Activated T-helper 1 cell treated with anti-CD3 and anti-CD28 coated beads, Interleukin-2, amount 50 U/mL, for 16 hours (primary cell): ENCODE measurements at regions not wholly inside any gene's neighbourhood (a gene's known extent, or its start where the extent isn't known, plus 50 kb on each side); places are given as distances from the start of the nearest gene placed in this dataset.

Experiments
- DNase-seq, 2 donors: peaks; one replicate each; pipeline ENCODE4 v3.0.0-alpha.2; 2020; ENCODE audit warnings: low read depth in 1 of 2, low spot score in 1 of 2

DNA sequence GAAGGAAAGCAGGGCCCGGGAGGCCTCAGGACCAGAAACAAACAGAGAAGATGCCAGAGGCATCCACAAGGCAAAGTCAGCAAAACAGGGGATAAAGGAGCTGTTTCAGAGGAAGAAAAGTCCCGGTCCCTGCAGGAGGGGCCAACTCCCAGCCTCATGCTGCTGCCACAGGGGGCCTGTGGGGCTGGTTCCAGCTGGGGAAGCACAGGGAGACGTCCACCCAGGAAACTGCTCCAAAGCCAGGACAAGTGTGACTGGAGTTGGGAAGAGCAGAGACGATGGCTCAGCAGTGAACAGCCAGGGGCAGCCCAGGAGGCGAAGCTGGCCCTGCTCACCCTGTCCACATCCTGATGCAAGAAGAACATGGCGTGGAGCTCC, 454.4 kb downstream of the BRD1 start:
- DNase-seq = no peak

DNA sequence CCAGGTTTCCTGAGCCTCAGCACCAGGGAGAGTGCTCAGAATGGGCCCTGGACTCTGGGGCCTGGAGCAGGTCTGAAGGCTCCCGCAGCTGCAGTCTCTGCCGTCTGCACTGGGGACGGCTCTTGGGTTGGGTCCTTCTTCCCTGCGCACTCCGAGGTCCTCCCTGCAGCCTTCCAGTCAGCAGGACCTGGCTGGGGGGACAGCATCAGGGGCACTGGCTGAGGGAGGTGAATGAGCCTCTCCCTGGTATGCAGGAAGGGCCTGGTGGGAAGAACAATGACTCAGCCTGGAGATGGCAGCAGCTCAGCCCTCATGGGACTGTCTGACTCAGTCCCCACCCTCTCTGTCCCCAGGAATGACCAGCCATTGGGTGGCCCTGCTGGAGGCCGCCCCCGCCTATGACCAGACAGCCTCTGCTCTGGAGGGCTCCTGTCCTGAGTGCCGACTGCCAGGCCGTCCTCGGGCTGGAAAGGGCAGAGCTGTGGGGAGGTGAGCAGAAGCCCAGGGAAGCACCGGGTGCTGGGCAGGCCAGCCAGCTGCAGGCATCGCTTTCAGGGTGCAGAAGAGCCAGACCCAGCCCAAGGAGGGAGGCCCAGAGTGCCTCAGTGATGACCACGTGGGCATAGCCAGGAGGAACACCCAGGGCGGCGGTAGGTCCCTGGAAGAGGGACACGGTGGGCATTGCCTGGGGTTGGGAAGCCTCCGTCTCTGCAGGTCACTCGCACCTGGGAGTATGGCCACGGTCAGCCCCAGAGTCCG, 455.0 kb downstream of the BRD1 start:
- DNase-seq = no peak

DNA sequence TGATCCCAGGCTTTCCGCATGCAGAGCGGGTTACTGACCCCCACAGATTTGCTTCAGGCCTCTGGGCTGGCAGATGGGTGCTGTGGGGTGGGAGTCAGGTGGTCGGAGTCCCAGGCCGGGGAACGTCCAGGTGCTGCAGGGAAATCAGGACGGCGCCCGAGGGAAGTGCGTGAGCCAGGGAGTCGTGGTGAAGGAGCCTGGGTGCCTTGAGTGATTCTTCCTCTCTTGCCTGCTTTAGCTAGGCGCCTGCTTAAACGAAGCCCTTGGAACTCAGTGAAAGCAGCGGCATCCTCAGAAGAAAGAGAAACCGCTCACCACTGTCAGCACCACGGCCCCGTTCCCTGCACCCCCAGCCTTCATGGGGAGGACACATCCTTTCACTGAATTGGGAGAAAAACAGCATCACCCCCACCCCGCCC, 455.6 kb downstream of the BRD1 start:
- no peak for DNase-seq

DNA sequence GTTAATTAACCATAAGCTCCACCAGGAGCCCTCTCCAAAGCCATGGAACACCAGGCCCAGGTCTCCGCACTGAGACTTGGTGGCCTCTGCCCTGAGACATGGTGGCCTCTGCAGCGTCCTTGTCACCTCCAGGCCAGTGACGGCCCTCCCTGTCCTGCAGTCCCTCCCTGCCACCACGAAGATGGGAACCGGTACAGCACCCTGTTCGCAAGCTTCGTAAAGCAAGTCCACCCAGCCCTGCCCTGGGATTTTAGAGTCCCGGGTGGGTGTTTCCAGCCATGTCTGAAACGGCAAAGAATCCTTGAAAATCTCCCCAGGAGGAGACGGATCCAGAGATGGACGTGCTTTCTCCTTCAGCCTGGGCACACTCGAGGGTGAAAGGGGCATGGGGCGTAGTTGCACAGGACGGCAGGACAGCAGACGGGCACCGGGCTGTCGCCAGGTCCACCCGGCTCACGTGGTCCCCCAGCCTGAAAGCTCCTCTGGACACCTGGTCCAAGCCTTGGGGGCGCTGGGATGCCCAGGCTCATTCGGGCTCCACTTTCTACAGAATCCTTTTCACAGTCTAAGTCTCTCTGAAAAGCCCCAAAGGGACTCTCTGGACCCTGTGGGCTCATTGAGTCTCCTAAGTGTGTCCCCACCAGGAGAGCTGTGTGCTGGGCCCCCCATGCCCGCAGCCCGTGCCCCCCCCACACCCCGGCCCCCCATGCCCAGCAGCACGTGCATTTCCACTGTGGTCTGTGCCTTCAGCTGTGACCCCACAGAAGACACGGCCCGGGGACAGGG, 456.2 kb downstream of the BRD1 start:
- no peak for DNase-seq

DNA sequence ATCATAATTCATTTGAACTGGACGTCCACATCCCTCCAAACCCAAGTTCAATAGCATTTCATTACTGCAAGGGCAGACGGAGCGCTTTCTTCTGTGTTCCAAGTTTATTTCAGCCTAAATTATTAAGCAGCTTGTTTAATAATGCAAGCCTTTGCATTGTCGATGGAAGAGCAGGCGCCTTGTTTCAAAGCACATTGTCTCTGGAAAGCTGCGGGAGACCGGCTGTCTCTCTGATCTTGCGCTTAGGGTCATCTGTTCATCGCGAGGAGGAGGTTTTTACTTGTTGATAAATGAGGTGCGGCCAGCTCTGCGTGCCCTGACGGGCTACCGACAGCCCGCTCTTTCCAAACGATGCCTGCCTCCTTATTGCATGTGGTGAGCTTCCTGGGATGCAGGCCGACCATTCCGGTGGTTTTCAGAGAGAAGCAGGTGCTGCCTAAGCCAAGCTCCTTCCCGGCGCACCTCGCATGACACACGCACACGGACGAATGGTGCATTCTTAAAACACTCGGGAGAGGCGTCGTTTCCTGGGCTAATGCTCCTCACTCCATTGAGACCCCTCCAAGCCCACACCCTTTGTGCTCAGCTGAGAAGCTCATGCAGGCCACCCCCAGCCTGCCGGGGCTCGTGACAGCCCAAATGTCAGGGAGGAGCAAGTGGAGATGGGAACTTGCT, 456.9 kb downstream of the BRD1 start:
- no peak for DNase-seq

DNA sequence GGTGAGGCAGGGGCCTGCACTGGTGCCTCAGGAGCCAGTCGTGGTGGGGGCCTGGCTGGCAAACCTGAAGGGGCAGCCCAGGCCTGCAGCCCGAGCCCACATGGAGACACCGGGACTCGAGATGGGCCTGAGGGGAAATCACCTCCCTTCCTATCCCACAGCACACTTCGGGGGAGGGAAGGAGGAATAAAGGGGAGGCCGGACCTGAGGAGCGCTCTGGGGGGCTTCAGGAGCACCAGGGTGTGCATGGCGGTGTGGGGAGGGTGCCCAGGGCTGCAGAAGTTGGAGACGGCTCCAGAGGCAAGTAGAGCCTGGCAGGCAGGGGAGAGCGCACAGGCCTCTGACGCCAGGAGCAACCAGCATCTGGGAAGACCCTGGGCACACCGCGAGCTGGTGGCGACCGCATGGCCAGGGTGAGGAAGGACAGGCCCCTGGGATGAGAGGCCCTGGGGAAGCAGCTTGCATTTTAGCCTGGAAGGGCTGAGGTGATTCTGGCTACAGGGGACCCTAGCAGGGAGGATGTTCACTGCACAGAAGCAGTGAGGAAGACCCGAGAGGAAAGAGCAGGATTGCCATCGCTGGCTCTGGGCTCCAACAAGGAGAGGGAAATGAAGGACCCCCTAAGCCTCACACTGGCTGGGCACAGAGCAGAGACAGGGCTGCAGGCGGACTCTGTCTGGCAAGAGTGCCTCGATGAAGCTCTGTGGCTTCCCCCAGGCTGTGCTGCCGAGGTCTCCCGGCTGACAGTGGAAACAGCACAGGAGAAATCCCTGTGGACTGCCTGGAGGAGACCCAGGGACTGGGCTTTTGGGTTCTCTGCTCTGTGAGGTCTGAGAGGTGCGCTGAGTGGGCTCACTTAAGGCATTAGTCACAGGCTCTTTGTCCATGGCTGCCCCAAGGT, 457.7 kb downstream of the BRD1 start:
- no peak for DNase-seq

DNA sequence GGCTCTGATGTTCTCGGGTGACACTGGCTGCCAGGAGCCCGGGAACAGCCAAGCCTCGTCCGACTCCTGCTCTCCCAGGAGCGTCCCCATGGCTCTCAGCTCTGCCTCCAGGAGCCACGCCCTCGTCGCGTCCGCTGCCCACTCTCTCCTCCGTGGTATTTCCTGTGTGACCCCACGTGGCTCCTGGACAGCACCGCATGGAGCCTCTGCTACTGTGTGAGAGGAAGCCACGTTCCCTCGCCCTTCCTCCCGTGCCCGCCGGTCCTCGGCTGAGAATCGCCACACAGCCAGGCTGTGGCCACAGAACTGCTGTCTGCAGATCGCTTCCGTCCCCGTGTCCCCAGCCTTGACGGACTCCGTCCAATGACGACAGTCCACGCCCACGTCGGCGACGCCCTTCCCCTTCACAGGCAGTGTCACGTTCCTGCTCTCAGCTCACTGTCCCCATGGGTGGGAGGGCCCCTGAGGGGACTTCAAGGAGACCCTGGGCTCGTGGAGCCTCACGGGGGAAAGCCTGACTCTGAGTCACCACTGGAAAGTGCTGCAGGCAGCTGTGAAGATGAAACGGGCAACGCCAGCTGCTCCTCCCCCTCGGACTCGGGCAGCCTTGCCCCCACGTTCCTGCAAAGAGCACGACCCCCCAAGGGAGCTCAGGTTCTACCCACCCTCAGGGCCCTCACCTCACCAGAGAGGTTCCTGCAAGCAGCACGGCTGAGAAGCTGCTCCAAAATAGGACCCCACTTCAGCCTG, 458.5 kb downstream of the BRD1 start:
- DNase-seq = no peak

DNA sequence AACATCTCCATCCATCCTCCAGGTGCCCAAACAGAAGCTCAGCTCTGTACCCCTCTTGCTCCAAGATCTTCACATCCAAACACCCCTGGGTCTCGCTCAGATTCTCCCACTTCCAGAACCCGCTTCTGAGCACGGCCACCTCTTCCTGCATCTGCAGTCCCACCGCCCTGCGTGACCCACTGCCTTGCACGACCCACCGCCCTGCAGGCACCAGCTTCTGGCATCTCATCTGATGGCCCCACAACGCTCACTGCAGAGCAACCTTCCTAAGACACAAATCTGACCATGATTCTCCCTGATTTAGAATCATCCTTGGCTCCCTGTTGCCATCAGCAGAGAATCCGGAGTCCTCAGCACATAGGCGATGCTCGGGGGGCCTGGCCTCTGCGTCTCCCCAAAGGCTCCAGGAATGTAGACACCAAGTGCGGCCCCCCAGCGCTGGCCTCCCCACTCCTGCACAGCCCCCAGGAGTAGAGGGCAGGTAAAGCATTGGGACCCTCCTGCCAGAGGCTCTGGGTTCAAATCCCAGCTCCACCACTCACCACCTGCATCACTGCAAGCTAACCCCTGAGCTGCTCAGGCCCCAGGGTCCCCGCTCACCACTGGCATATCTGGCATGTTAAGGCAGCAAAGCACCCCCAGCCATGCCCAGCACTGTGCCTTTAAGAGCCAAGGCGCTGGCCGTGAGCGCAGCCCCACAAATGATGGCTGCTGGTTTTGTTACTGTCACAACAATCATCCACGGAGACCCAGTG, 459.3 kb downstream of the BRD1 start:
- no peak for DNase-seq

DNA sequence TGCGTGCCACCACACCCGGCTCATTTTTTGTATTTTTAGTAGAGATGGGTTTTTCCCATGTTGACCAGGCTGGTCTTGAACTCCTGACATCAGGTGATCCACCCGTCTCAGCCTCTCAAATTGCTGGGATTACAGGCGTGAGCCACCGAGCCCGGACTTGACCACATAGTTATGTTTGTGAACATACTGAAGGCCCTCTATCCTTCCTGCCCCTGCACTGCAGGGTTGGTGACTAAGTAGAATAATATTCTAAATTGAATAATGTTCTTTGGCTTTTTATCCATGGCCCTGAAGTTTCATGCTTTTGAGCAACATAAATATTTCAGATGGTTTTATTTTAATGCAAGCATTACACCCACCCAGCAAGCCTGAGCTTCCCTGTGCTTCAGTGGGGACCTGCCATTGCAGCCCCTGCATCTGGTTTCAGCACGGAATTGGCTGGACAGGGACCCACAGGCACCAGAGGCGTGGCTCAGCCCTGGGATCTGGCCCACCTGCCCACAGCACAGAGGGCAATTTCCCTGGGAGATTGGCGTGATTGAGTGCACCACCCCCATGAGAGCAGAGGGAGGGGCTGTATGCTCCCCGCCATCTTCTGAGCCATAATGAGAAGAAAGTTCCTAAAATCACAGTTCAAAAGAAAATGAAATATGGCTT, 460.5 kb downstream of the BRD1 start:
- no peak for DNase-seq

DNA sequence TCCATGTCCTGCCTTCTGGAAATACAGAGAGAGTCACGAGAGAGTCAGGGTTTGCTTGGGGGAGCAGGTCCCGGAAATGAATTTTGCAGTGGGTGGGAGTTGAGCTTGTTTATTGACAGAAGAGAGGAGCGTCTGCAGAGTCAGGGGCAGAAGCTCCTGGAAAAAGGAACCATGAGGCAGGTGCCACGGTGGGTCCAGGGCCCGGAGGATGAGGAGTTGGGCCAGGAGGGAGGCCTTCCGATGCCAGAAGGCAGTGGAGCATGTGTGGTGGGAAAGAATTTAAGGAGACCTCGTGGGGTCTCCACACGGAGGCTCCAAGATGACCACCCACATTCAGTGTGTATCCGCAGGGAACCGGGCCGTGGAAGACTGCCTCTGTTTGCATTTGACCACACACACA, 461.2 kb downstream of the BRD1 start:
- no peak for DNase-seq

DNA sequence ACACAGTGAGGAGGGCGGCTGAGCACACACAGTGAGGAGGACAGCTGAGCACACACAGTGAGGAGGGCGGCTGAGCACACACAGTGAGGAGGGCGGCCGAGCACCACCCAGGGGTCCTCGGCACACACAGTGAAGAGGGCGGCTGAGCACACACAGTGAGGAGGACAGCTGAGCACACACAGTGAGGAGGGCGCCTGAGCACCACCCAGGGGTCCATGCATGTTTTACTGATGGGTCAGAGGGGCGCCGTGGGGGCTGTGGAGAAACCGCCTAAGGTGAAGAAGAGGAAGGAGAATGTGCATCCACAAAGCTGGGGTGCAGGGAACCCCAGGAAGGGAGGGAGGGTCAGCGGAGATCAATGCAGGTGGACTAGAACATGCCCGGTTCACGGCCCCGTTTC, 461.8 kb downstream of the BRD1 start:
- no peak for DNase-seq

DNA sequence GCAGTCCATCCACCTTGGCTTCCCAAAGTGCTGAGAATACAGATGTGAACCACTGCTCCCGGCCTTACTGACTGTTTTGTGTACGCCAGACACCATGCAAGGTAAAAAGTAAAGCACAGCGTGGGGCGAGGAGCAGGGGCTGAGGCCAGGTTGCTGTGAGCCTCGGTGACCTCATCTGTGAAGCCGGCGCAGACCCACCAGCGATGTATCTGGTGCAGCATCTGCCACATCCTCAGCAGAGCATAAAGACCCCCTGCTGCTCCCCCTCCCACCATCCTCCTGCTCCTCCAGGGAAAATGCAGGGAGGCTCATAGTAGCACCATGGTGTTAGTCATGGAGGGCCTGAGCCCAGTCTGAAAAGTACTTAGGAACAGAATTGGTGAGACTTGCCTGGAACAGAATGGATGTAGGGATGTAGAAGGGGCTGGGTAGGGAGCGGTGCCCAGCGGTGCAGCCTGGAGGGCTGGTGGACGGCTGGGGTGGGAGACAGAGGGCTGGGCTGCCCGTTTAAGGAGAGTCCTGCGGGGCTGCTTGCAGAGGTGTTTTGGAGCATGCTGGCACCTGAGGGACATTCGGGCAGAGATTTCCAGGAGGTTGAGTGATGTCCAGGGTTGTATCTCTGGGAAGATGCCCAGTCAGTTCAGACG, 462.4 kb downstream of the BRD1 start:
- DNase-seq = no peak

DNA sequence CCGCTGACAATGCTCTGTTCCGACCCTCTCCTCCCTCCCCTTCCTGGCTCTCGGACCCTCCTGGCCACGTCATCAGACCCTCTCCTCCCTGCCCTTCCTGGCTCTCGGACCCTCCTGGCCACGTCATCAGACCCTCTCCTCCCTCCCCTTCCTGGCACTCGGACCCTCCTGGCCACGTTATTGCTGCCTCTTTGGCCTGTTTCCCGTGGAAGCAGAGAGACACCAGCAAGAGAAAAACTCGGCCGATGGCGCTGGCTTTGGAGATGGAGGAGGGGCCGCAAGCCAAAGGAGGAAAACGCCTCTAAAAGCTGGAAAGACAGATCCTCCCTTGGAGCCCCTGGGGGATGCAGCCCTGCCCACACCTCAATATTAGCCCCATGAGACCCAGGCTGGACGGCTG, 463.3 kb downstream of the BRD1 start:
- DNase-seq = no peak

DNA sequence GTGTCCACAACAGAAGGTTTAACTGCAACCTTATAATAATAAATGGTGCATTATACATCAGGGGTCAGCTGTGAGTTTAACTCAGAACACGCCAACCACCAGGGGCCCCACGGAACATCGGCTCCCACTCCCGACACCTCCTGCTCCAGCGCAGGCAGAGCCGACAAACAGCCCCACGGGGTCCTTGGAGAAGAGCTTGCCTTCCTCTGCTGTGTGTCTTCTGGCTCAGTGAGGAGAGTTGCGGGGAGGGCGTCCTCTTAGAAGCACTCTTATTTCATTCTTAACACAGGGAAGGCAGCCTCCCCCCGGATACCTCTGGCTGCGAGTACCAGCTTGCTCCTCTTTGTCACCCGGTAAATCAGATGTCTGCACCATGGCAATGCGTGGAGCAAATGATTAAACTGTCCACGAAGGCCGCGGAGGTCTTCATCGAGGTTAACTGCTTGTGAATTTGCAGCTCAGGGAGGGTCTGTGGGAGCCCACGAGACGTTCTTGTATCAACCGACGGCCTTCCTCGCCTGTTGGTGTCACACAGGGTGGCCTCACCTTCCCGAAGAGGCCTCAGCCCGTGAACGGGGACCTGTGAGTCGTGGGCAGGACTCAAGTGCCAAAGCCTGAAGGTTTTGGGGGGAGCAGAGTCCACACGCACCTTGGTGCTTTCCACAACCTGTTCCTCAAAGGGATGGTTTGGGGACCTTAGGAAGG, 464.0 kb downstream of the BRD1 start:
- DNase-seq = no peak

DNA sequence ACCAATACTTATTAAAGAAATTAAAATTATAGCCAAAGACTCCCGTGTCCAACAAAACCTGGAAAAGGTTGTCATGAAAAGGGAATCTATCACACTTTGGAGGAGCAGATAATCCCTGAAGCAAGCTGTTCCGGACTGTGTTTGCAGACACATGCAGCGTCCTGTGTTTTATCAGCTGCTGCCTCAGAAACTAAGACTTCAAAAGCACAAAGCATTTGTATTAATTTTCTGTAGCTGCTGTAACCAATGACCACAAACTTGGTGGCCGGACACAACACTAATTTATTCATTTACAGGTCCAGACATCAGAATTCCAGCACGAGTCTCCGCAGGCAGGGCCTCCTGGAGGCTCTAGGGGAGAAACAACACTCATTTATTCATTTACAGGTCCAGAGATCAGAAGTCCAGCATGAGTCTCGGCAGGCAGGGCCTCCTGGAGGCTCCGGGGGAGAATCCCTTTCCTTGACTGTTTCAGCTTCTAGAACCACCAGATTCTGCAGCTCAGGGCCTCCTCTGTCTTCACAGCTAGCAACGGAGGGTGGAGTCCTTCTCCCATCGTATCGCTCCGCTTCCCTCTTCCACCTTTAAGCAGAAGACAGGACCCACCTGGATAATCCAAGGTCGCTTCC, 465.3 kb downstream of the BRD1 start:
- no peak for DNase-seq

DNA sequence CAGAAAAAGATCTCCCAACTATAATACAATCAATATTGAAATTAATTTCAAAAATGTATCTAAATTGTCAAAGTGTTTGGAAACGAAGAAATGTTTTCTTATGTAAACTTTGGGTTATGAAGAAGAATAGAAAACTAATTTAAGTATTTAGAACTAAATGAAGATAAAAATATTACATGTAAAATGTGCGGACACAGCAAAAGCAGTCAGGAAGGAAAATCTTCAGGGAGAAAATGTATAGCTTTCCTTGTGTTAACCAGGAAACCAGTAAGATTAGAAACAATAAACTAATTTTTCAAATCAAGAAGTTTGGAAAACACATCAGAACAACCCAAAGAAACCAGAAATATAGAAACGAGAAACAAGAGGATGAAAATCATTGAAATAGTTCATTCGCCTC, 466.5 kb downstream of the BRD1 start:
- DNase-seq = no peak

DNA sequence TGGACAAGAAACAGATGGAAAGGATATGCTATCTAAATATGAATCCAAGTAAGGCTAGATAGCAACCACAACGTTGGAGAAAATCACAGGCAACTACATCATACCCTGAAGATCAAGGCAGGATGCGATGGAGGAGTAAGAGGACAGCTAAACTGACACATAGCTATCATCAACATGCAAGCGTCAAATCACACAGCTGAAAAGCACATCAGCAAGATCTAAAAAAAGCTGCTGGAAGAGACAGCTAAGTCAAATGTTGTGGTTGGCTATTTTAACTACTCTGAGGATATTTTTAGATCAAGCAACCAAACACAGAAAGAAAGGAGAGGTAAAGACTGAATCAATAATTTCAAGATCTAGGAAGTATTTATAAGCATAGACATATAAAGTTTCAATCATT, 466.9 kb downstream of the BRD1 start:
- no peak for DNase-seq

DNA sequence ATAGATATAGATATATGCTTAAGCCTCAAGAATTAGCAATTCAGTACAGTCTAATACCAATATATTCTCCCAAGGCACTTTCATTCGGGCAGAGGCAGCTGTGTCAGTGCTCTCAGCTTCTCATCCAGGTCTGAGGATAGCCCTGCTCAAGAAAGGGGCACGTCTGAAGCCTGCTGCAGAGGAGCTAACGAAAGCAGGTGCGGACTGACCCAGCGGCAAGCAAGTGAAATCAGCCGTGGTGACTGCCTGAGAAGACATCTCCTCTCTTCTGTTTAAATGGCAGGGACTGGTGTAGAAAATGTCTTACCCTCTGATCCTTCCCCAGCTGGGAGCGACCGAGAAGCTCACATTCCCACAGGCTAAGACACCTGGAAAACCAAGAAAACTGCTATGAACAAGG, 468.6 kb downstream of the BRD1 start:
- DNase-seq = no peak
